Central memory CD4-positive, alpha-beta T cell (primary cell): ENCODE measurements at regions not wholly inside any gene's neighbourhood (a gene's known extent, or its start where the extent isn't known, plus 50 kb on each side); places are given as distances from the start of the nearest gene placed in this dataset.

Experiments
- DNase-seq: peaks from one replicate; pipeline ENCODE4 v3.0.0; 2022

DNA sequence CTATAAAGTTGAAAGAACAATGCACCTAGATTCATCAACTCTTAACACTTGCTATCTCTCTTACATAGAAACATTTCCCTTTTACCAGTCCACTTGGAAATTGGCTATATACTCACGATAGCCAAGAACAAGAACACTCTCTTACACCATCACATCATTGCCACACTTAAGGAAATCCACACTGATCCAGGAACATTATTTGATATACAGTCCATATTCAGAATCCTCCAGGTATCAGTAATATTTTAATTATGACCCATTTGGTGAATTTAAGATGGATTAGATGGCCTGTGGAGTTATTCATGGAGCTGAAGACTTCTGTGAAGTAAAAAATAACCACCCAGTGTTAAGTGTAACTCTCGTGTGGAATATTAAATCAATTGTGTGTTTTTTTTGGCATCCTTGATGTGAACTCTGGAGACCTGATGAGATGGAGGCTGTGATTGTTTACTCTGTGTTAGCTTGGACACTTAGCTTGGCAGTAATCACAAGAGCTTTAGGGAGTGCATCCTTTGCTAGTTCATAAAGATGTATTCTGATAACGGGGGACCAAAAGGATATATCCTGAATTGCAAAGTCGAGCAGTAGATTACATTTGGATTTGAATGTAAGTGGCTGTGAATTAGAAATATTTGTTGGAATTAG is 52.0 kb upstream of the ABL1 start:
- no peak for DNase-seq

DNA sequence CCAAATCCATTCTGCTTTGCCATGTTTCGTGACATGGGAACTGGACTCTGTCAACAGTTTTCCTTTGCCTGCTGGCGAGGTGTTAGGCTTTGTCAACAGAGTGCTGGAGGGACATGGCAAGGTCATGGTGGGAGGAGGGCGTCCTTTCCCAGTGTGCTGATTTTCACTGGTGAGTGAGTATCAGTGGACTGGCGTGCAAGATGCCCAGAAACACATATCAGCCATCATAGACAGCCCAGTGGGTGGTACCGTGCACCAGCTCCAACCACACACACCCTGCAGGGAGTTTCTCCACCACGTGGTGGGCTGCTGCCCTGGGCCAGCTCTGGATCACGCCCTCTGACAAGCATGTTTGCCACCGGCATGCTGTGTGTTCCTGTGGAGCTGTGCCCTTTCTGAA is 50.0 kb upstream of the ABL1 start:
- no peak for DNase-seq
